ENCODE measurements at regions not wholly inside any gene's neighbourhood (a gene's known extent, or its start where the extent isn't known, plus 50 kb on each side); places are given as distances from the start of the nearest gene placed in this dataset.

GRCh38 chr4:148717988-148718387, 275.8 kb upstream of the NR3C2 start:
- TF ChIP-seq CHD2 (IDR thresholded peaks at IDR 0.05; ENCODE audit: borderline replicate concordance, low read depth, low read length) (no peak), CTCF (IDR thresholded peaks at IDR 0.05 in 2 of 3, conservative IDR thresholded peaks at IDR 0.05 in 1 of 3; ENCODE audit: control insufficient read depth in 2 of 3, extremely low read depth in 1 of 3, insufficient read depth in 1 of 3, low read depth in 3 of 3, low read length in 3 of 3) (no peak), SUPT20H (IDR thresholded peaks at IDR 0.05; ENCODE audit: borderline replicate concordance, control insufficient read depth, low read depth, low read length) (no peak), GABPA (IDR thresholded peaks at IDR 0.05; ENCODE audit: low read depth) (no peak), CHD4 (IDR thresholded peaks at IDR 0.05) (no peak), ESRRA (IDR thresholded peaks at IDR 0.05; ENCODE audit: low read length) (no peak), FOS (IDR thresholded peaks at IDR 0.05; ENCODE audit: borderline replicate concordance, extremely low read depth, insufficient read length) (no peak)
- TF ChIP-seq, protein P1, sequence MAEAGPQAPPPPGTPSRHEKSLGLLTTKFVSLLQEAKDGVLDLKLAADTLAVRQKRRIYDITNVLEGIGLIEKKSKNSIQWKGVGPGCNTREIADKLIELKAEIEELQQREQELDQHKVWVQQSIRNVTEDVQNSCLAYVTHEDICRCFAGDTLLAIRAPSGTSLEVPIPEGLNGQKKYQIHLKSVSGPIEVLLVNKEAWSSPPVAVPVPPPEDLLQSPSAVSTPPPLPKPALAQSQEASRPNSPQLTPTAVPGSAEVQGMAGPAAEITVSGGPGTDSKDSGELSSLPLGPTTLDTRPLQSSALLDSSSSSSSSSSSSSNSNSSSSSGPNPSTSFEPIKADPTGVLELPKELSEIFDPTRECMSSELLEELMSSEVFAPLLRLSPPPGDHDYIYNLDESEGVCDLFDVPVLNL (IDR thresholded peaks at IDR 0.05; ENCODE audit: low read depth, low read length): no peak

All from GM12878 (cell line).